ENCODE measurements at regions not wholly inside any gene's neighbourhood (a gene's known extent, or its start where the extent isn't known, plus 50 kb on each side); places are given as distances from the start of the nearest gene placed in this dataset.

- no peak for ATAC-seq
These were observed 54.9 kb downstream of the KLHDC7A start for GRCh38 chr1:18535391-18536210.

GRCh38 chr1:18536356-18536755 is 55.6 kb downstream of the KLHDC7A start:
- peaks cover 4% of the 10 kb centered on the region for H3K27me3 Mint-ChIP-seq
- CTCF ChIA-PET: no interaction called here
- peak; percentile 8 for DNase-seq
- H3K4me3 Mint-ChIP-seq: no peak overlapping the region
- H3K36me3 Mint-ChIP-seq: no peaks in the 10 kb centered on the region
- no peaks in the 10 kb centered on the region for H3K9me3 Mint-ChIP-seq (ENCODE audit: low read depth)
- no peak for ATAC-seq
- no peak overlapping the region for H3K27ac Mint-ChIP-seq
- no peaks in the 10 kb centered on the region for H3K4me1 Mint-ChIP-seq

More at GRCh38 chr1:18535391-18536210, 54.9 kb downstream of the KLHDC7A start:
- H3K36me3 Mint-ChIP-seq: no peaks in the 10 kb centered on the region
- peaks cover 4% of the 10 kb centered on the region for H3K27me3 Mint-ChIP-seq
- no peak overlapping the region for H3K4me3 Mint-ChIP-seq
- H3K27ac Mint-ChIP-seq: no peak overlapping the region
- no peaks in the 10 kb centered on the region for H3K9me3 Mint-ChIP-seq (ENCODE audit: low read depth)
- no peaks in the 10 kb centered on the region for H3K4me1 Mint-ChIP-seq
- DNase-seq: peak; percentile 25
- CTCF ChIA-PET: no interaction called here

- Mint-ChIP-seq H3K4me3 (no peak overlapping the region), H3K27ac (no peak overlapping the region), H3K9me3 (ENCODE audit: low read depth) (no peaks in the 10 kb centered on the region), H3K36me3 (no peaks in the 10 kb centered on the region), H3K27me3 (peaks cover 4% of the 10 kb centered on the region), H3K4me1 (no peaks in the 10 kb centered on the region)
- no peak for ATAC-seq
- DNase-seq: peak; percentile 15
- CTCF ChIA-PET: no interaction called here
These were observed 56.2 kb downstream of the KLHDC7A start for GRCh38 chr1:18536915-18537314.

- CTCF ChIA-PET: no interaction called here
- Mint-ChIP-seq H3K27me3 (peaks cover 11% of the 10 kb centered on the region), H3K4me1 (no peaks in the 10 kb centered on the region), H3K4me3 (no peak overlapping the region), H3K27ac (no peak overlapping the region), H3K9me3 (ENCODE audit: low read depth) (no peaks in the 10 kb centered on the region), H3K36me3 (no peaks in the 10 kb centered on the region)
- no peak for ATAC-seq
- DNase-seq: peak; percentile 12
These were observed 56.9 kb downstream of the KLHDC7A start for GRCh38 chr1:18537386-18538306.

GRCh38 chr1:18539171-18539570 is 58.4 kb downstream of the KLHDC7A start:
- Mint-ChIP-seq H3K4me1 (no peaks in the 10 kb centered on the region), H3K27ac (no peak overlapping the region), H3K9me3 (ENCODE audit: low read depth) (no peaks in the 10 kb centered on the region), H3K27me3 (peaks cover 20% of the 10 kb centered on the region), H3K36me3 (no peaks in the 10 kb centered on the region), H3K4me3 (no peak overlapping the region)
- no peak for ATAC-seq
- peak; percentile 14 for DNase-seq
- CTCF ChIA-PET: no interaction called here

- H3K36me3 Mint-ChIP-seq: no peaks in the 10 kb centered on the region
- no peak overlapping the region for H3K27ac Mint-ChIP-seq
- peaks cover 20% of the 10 kb centered on the region for H3K27me3 Mint-ChIP-seq
- H3K4me1 Mint-ChIP-seq: no peaks in the 10 kb centered on the region
- no peak for ATAC-seq
- no peak overlapping the region for H3K4me3 Mint-ChIP-seq
- H3K9me3 Mint-ChIP-seq (ENCODE audit: low read depth): no peaks in the 10 kb centered on the region
- DNase-seq: peak; percentile 28
- CTCF ChIA-PET: no interaction called here
These were observed 59.5 kb downstream of the KLHDC7A start for GRCh38 chr1:18540136-18540765.

- H3K4me1 Mint-ChIP-seq: no peaks in the 10 kb centered on the region
- peaks cover 20% of the 10 kb centered on the region for H3K27me3 Mint-ChIP-seq
- no peaks in the 10 kb centered on the region for H3K9me3 Mint-ChIP-seq (ENCODE audit: low read depth)
- ATAC-seq (no peak), DNase-seq (no peak)
- H3K4me3 Mint-ChIP-seq: no peak overlapping the region
- CTCF ChIA-PET: no interaction called here
- no peaks in the 10 kb centered on the region for H3K36me3 Mint-ChIP-seq
- no peak overlapping the region for H3K27ac Mint-ChIP-seq
These were observed 60.5 kb downstream of the KLHDC7A start for GRCh38 chr1:18541046-18541795.

GRCh38 chr1:18542351-18542750 is 61.6 kb downstream of the KLHDC7A start:
- CTCF ChIA-PET: no interaction called here
- Mint-ChIP-seq H3K27me3 (peaks cover 20% of the 10 kb centered on the region), H3K27ac (no peak overlapping the region), H3K4me3 (no peak overlapping the region), H3K36me3 (no peaks in the 10 kb centered on the region), H3K9me3 (ENCODE audit: low read depth) (no peaks in the 10 kb centered on the region), H3K4me1 (no peaks in the 10 kb centered on the region)
- ATAC-seq (no peak), DNase-seq (no peak)

- Mint-ChIP-seq H3K27ac (no peak overlapping the region), H3K36me3 (no peaks in the 10 kb centered on the region), H3K4me1 (no peaks in the 10 kb centered on the region), H3K27me3 (peaks cover 20% of the 10 kb centered on the region), H3K9me3 (ENCODE audit: low read depth) (no peaks in the 10 kb centered on the region), H3K4me3 (no peak overlapping the region)
- DNase-seq: no peak
- no peak for ATAC-seq
- CTCF ChIA-PET: no interaction called here
These were observed 65.3 kb downstream of the KLHDC7A start for GRCh38 chr1:18546026-18546425.

GRCh38 chr1:18547460-18547859 is 66.7 kb downstream of the KLHDC7A start:
- Mint-ChIP-seq H3K4me1 (no peaks in the 10 kb centered on the region), H3K9me3 (ENCODE audit: low read depth) (no peaks in the 10 kb centered on the region), H3K36me3 (no peaks in the 10 kb centered on the region), H3K4me3 (no peak overlapping the region), H3K27ac (no peak overlapping the region), H3K27me3 (peaks cover 13% of the 10 kb centered on the region)
- DNase-seq (no peak), ATAC-seq (no peak)
- CTCF ChIA-PET: interaction anchor here (1.1 kb wide), 1 partner anchor 49 kb away, joined by 3 read pairs; no protein-coding TSS in a partner anchor

GRCh38 chr1:18548643-18549042 is 67.9 kb downstream of the KLHDC7A start:
- Mint-ChIP-seq H3K27ac (no peak overlapping the region), H3K36me3 (no peaks in the 10 kb centered on the region), H3K4me3 (no peak overlapping the region), H3K27me3 (peaks cover under 1% of the 10 kb centered on the region), H3K9me3 (ENCODE audit: low read depth) (no peaks in the 10 kb centered on the region), H3K4me1 (no peaks in the 10 kb centered on the region)
- ATAC-seq: no peak
- DNase-seq: no peak
- CTCF ChIA-PET: no interaction called here

- H3K27ac Mint-ChIP-seq: no peak overlapping the region
- H3K36me3 Mint-ChIP-seq: no peaks in the 10 kb centered on the region
- H3K4me3 Mint-ChIP-seq: no peak overlapping the region
- no peaks in the 10 kb centered on the region for H3K27me3 Mint-ChIP-seq
- no peak for ATAC-seq
- H3K9me3 Mint-ChIP-seq (ENCODE audit: low read depth): no peaks in the 10 kb centered on the region
- CTCF ChIA-PET: no interaction called here
- H3K4me1 Mint-ChIP-seq: no peaks in the 10 kb centered on the region
- no peak for DNase-seq
These were observed 68.4 kb downstream of the KLHDC7A start for GRCh38 chr1:18549106-18549505.

GRCh38 chr1:18549906-18550305 is 69.2 kb downstream of the KLHDC7A start:
- H3K4me3 Mint-ChIP-seq: no peak overlapping the region
- no peaks in the 10 kb centered on the region for H3K4me1 Mint-ChIP-seq
- no peaks in the 10 kb centered on the region for H3K27me3 Mint-ChIP-seq
- DNase-seq (no peak), ATAC-seq (no peak)
- no peaks in the 10 kb centered on the region for H3K36me3 Mint-ChIP-seq
- no peak overlapping the region for H3K27ac Mint-ChIP-seq
- CTCF ChIA-PET: no interaction called here
- H3K9me3 Mint-ChIP-seq (ENCODE audit: low read depth): no peaks in the 10 kb centered on the region
